K562 (cell line): ENCODE measurements at regions not wholly inside any gene's neighbourhood (a gene's known extent, or its start where the extent isn't known, plus 50 kb on each side); places are given as distances from the start of the nearest gene placed in this dataset.

ENCODE experiments used
- ATAC-seq: fragments of 200-7000 bp; cut with Tn5 transposase; 3 replicates; pipeline ENCODE4 v1.9.1; 2020; ENCODE audit warnings: moderate library complexity
- BruUV-seq: library from RNA; stranded (reverse); fragments of 400-500 nt; replicated peaks from 2 replicates; lab custom pipeline; 2021; lab: Mats Ljungman, UMichigan
- CTCF ChIA-PET: fragments of 300-600 bp; formaldehyde crosslinking; extraction: SDS; loops from one replicate; lab custom pipeline; 2021; ENCODE audit warnings: low intra/inter-chr PET ratio; lab: Yijun Ruan, JAX
- POLR2A ChIA-PET: fragments of 300-600, 350-650 bp; sonication (Branson Sonifier 250); formaldehyde crosslinking; extraction: SDS; loops from one replicate; lab custom pipeline; 2021; ENCODE audit warnings: antibody characterized with exemption, inconsistent platforms; lab: Yijun Ruan, JAX
- DNase-seq, 4 experiments: peaks; one replicate each; pipeline versions ENCODE4 v3.0.0 to v3.0.0-alpha.2; 2011 to 2018; ENCODE audit warnings: low spot score in 3 of 4, mixed read lengths in 3 of 4; ENCODE audit errors: extremely low read depth in 1 of 4
- FAIRE-seq: peaks from 2 replicates; lab custom pipeline; 2011; peaks lifted over from hg19 to GRCh38; lab: Jason Lieb, UNC
- H2AFZ ChIP-seq: 2 replicates; pipeline ENCODE4 v1.6.0; 2011; ENCODE audit warnings: low read depth, low read length, control low read depth, inconsistent platforms
- H3K27ac ChIP-seq: fragments of 200-600 bp; 3 replicates; pipeline ENCODE4 v1.8.0; 2011; ENCODE audit warnings: low read depth, mild to moderate bottlenecking, control low read depth, inconsistent platforms, low read length, moderate library complexity, mixed read lengths; ENCODE audit errors: extremely low read depth
- H3K27me3 ChIP-seq, 2 experiments: fragments of 300-600 bp in 1 of 2; 2 replicates in 1 of 2; 3 replicates in 1 of 2; pipeline versions ENCODE4 v1.6.0 to v1.8.0; 2011; ENCODE audit warnings: inconsistent platforms in 2 of 2, low read length in 2 of 2, mild to moderate bottlenecking in 1 of 2, mixed read lengths in 1 of 2, moderate library complexity in 1 of 2; ENCODE audit not compliant: control insufficient read depth in 2 of 2, insufficient read depth in 2 of 2
- H3K36me3 ChIP-seq: fragments of 300-600 bp; 3 replicates; pipeline ENCODE4 v1.8.0; 2011; ENCODE audit warnings: mild to moderate bottlenecking, low read length, inconsistent platforms; ENCODE audit not compliant: control insufficient read depth, insufficient read depth
- H3K4me1 ChIP-seq, 2 experiments: fragments of 200-600 bp in 1 of 2; replicated peaks in 1 of 2; 2 replicates in 1 of 2; 3 replicates in 1 of 2; pipeline versions ENCODE4 v1.5.1 to v1.8.0; 2011; ENCODE audit warnings: inconsistent platforms in 2 of 2, low read length in 2 of 2, mild to moderate bottlenecking in 1 of 2, mixed read lengths in 1 of 2, moderate library complexity in 1 of 2; ENCODE audit not compliant: control insufficient read depth in 2 of 2, insufficient read depth in 2 of 2
- H3K4me2 ChIP-seq: 2 replicates; pipeline ENCODE4 v1.6.1; 2011; ENCODE audit warnings: low read length, control low read depth, inconsistent platforms, mixed read lengths; ENCODE audit not compliant: insufficient read depth
- H3K4me3 ChIP-seq: fragments of 200-600 bp; sonication (generic), shearing (Covaris generic); 2 replicates; pipeline ENCODE4 v1.5.1; 2016; ENCODE audit warnings: control low read depth, inconsistent platforms
- H3K79me2 ChIP-seq: fragments of 200-600 bp; 3 replicates; pipeline ENCODE4 v1.8.0; 2011; ENCODE audit warnings: low read length, inconsistent platforms; ENCODE audit not compliant: control insufficient read depth, insufficient read depth
- H3K9ac ChIP-seq, 2 experiments: 2 replicates each; pipeline versions ENCODE4 v1.6.0 to v1.6.1; 2011; ENCODE audit warnings: low read depth in 2 of 2, low read length in 2 of 2, control low read depth in 1 of 2, inconsistent platforms in 1 of 2, mild to moderate bottlenecking in 1 of 2, mixed read lengths in 1 of 2; ENCODE audit not compliant: insufficient read depth in 1 of 2
- H3K9me1 ChIP-seq: one replicate; pipeline ENCODE4 v1.6.0; 2011; ENCODE audit warnings: inconsistent platforms, mild to moderate bottlenecking, low read length, moderate library complexity; ENCODE audit not compliant: control insufficient read depth, insufficient read depth
- H3K9me3 ChIP-seq: replicated peaks from 2 replicates; pipeline ENCODE4 v1.5.1; 2011; ENCODE audit warnings: low read depth, low read length, inconsistent platforms; ENCODE audit not compliant: control insufficient read depth, insufficient read depth
- H4K20me1 ChIP-seq: replicated peaks from 2 replicates; pipeline ENCODE4 v1.6.1; 2011; ENCODE audit warnings: low read length, inconsistent platforms, mixed read lengths; ENCODE audit not compliant: control insufficient read depth, insufficient read depth
- BRF1 ChIP-seq: IDR thresholded peaks from 3 replicates; pipeline ENCODE4 v1.6.1; 2011; ENCODE audit warnings: borderline replicate concordance, mild to moderate bottlenecking; ENCODE audit not compliant: insufficient read length; ENCODE audit errors: extremely low read depth
- COPS2 ChIP-seq: fragments of 450-650 bp; conservative IDR thresholded peaks from 2 replicates; pipeline ENCODE4 v1.6.1; 2016; ENCODE audit warnings: mild to moderate bottlenecking, moderate library complexity
- CTBP1 ChIP-seq: fragments of 450-650 bp; IDR thresholded peaks from 2 replicates; pipeline ENCODE4 v1.6.1; 2016; ENCODE audit warnings: borderline replicate concordance
- FOXA1 ChIP-seq: fragments of 450-650 bp; IDR thresholded peaks from 2 replicates; pipeline ENCODE4 v1.6.1; 2016; ENCODE audit warnings: mild to moderate bottlenecking, borderline replicate concordance
- ILK ChIP-seq: fragments of 450-650 bp; IDR thresholded peaks from 2 replicates; pipeline ENCODE4 v1.6.1; 2016; ENCODE audit warnings: missing genetic modification characterization, low read depth, mild to moderate bottlenecking, missing compliant biosample characterization, moderate library complexity, borderline replicate concordance
- MAFG ChIP-seq: fragments of 450-650 bp; conservative IDR thresholded peaks from 2 replicates; pipeline ENCODE4 v1.6.1; 2016; ENCODE audit warnings: missing genetic modification characterization, missing compliant biosample characterization
- MTA2 ChIP-seq: fragments of 450-650 bp; IDR thresholded peaks from 2 replicates; pipeline ENCODE4 v1.6.1; 2016; ENCODE audit warnings: low read depth
- NFYB ChIP-seq: IDR thresholded peaks from 2 replicates; pipeline ENCODE4 v1.6.1; 2011; ENCODE audit warnings: mild to moderate bottlenecking, moderate library complexity; ENCODE audit not compliant: insufficient read length; ENCODE audit errors: extremely low read depth
- NR2F6 ChIP-seq: fragments of 450-650 bp; formaldehyde crosslinking; IDR thresholded peaks from 2 replicates; pipeline ENCODE4 v1.4.0; 2020; ENCODE audit warnings: mild to moderate bottlenecking
- POLR2G ChIP-seq: fragments of 200-400 bp; formaldehyde crosslinking; IDR thresholded peaks from 2 replicates; pipeline ENCODE4 v1.6.1; 2017; ENCODE audit warnings: low read depth, mild to moderate bottlenecking, antibody characterized with exemption, low read length, moderate library complexity
- SAFB ChIP-seq: fragments of 200-400 bp; formaldehyde crosslinking; IDR thresholded peaks from 2 replicates; pipeline ENCODE4 v1.6.1; 2017; ENCODE audit warnings: low read depth, low read length, borderline replicate concordance
- ZNF41 ChIP-seq: fragments of 250-450 bp; sonication (Bioruptor Pico); conservative IDR thresholded peaks from 2 replicates; pipeline ENCODE4 v1.4.0; 2020; ENCODE audit warnings: mild to moderate bottlenecking
- ZNF518B ChIP-seq: fragments of 250-450 bp; sonication (Bioruptor Pico); IDR thresholded peaks from 2 replicates; pipeline ENCODE4 v1.5.0; 2021; ENCODE audit warnings: mild to moderate bottlenecking, moderate library complexity
- ZNF586 ChIP-seq: fragments of 450-650 bp; formaldehyde crosslinking; conservative IDR thresholded peaks from 2 replicates; pipeline ENCODE4 v1.4.0; 2020; ENCODE audit warnings: mild to moderate bottlenecking, moderate library complexity
- ZNF76 ChIP-seq: fragments of 250-450 bp; sonication (Bioruptor Pico); IDR thresholded peaks from 2 replicates; pipeline ENCODE4 v1.4.0; 2020; ENCODE audit warnings: mild to moderate bottlenecking, moderate library complexity, borderline replicate concordance
- WGBS: fragments of 100-300 bp; shearing (Covaris generic); methylation state at CpG from one replicate; pipeline ENCODE4 v1.1.6; 2016; ENCODE audit warnings: low coverage, mixed read lengths; ENCODE audit not compliant: insufficient coverage; ENCODE audit errors: missing lambda C conversion rate; 5-methylcytosine and 5-hydroxymethylcytosine counted together
- in situ Hi-C: fragments of 300-500 bp; cut with MboI; formaldehyde crosslinking; loops from 4 replicates; pipeline ENCODE4 v1.15.0; 2018; ENCODE audit warnings: inconsistent platforms, mixed read lengths
- intact Hi-C: fragments of 100-400 bp; cut with micrococcal nuclease; formaldehyde crosslinking; loops from 2 replicates; pipeline ENCODE4 v1.14.2; 2022
- TF ChIP-seq, protein P1 (sequence below): sonication (generic); formaldehyde crosslinking; IDR thresholded peaks from 2 replicates; pipeline ENCODE4 v1.8.1; 2023; ENCODE audit warnings: mild to moderate bottlenecking, missing genetic modification reagents
- TF ChIP-seq, protein P2 (sequence below): fragments of 200-800 bp; sonication (Bioruptor generic); IDR thresholded peaks from 2 replicates; pipeline ENCODE4 v1.6.1; 2017; ENCODE audit warnings: missing genetic modification characterization, missing compliant biosample characterization

GRCh38 chr12:84128117-84128991 is 784.2 kb downstream of the SLC6A15 start:
- Histone ChIP-seq H3K4me2 (no peak overlapping the region), H2AFZ (no peak overlapping the region), H3K9me1 (no peaks in the 10 kb centered on the region), H3K79me2 (no peaks in the 10 kb centered on the region), H4K20me1 (no peaks in the 10 kb centered on the region), H3K4me1 (peaks cover 0 to 4% of the 10 kb centered on the region in 2 experiments; a peak in 1 of 5 replicates), H3K36me3 (no peaks in the 10 kb centered on the region), H3K4me3 (no peak overlapping the region), H3K27me3 (no peaks in the 10 kb centered on the region), H3K9me3 (0 out of 2 replicates have a peak, but pooled peaks cover 2% of the 10 kb centered on the region), H3K9ac (no peak overlapping the region), H3K27ac (no peak overlapping the region)
- ChIA-PET POLR2A (no interaction called here), CTCF (no interaction called here)
- no TSS peak for BruUV-seq
- FAIRE-seq (no peak), ATAC-seq (no peak), DNase-seq (peak in 1 of 4 experiments; percentile 2)
- intact Hi-C loops: no loop called here
- in situ Hi-C loops: no loop called here
- under 1% methylated on average over 23 of the region's 25 CpGs for WGBS
- TF ChIP-seq ILK (tag): no peak
- no peak for TF ChIP-seq FOXA1
- TF ChIP-seq, protein P1, sequence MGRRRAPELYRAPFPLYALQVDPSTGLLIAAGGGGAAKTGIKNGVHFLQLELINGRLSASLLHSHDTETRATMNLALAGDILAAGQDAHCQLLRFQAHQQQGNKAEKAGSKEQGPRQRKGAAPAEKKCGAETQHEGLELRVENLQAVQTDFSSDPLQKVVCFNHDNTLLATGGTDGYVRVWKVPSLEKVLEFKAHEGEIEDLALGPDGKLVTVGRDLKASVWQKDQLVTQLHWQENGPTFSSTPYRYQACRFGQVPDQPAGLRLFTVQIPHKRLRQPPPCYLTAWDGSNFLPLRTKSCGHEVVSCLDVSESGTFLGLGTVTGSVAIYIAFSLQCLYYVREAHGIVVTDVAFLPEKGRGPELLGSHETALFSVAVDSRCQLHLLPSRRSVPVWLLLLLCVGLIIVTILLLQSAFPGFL (CRISPR knock-in tag): no peak
- TF ChIP-seq SAFB: no peak
- no peak for TF ChIP-seq MAFG (tag)
- TF ChIP-seq COPS2: no peak
- TF ChIP-seq ZNF76: no peak
- TF ChIP-seq, protein P2, sequence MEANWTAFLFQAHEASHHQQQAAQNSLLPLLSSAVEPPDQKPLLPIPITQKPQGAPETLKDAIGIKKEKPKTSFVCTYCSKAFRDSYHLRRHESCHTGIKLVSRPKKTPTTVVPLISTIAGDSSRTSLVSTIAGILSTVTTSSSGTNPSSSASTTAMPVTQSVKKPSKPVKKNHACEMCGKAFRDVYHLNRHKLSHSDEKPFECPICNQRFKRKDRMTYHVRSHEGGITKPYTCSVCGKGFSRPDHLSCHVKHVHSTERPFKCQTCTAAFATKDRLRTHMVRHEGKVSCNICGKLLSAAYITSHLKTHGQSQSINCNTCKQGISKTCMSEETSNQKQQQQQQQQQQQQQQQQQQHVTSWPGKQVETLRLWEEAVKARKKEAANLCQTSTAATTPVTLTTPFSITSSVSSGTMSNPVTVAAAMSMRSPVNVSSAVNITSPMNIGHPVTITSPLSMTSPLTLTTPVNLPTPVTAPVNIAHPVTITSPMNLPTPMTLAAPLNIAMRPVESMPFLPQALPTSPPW (CRISPR knock-in tag): no peak
- TF ChIP-seq CTBP1: no peak
- no peak for TF ChIP-seq NFYB
- TF ChIP-seq NR2F6 (CRISPR knock-in tag): no peak
- TF ChIP-seq ZNF586 (CRISPR knock-in tag): no peak
- TF ChIP-seq ZNF41 (CRISPR knock-in tag): no peak
- TF ChIP-seq ZNF518B: no peak
- TF ChIP-seq POLR2G: no peak
- TF ChIP-seq BRF1: no peak
- TF ChIP-seq MTA2: no peak
